GM19397 (cell line): ENCODE measurements at regions not wholly inside any gene's neighbourhood (a gene's known extent, or its start where the extent isn't known, plus 50 kb on each side); places are given as distances from the start of the nearest gene placed in this dataset.
"Not testable (repeated sequence)": the region's sequence is repeated elsewhere in the genome, so short reads cannot be mapped to it uniquely, and the experiment has no call there.

Source experiments
- ATAC-seq: cut with Tn5 transposase; IDR thresholded peaks from one replicate; pipeline ENCODE4 v1.9.1; 2021; ENCODE audit warnings: mild to moderate bottlenecking, moderate library complexity; ENCODE audit not compliant: unreplicated experiment

- no peak for ATAC-seq
Observed at GRCh38 chr4:141518222-141518621, 118.2 kb upstream of the IL15 start.

- no peak for ATAC-seq
Observed at GRCh38 chr4:141524116-141524515, 112.3 kb upstream of the IL15 start.

- no peak for ATAC-seq
Observed at GRCh38 chr4:141524841-141525240, 111.5 kb upstream of the IL15 start.

- ATAC-seq: no peak
Observed at GRCh38 chr4:141530627-141531026, 105.8 kb upstream of the IL15 start.

GRCh38 chr4:141534985-141535384 is 101.4 kb upstream of the IL15 start:
- no peak for ATAC-seq

- no peak for ATAC-seq
Observed at GRCh38 chr4:141538001-141538400, 98.4 kb upstream of the IL15 start.

GRCh38 chr4:141540643-141541042 is 95.7 kb upstream of the IL15 start:
- no peak for ATAC-seq

- ATAC-seq: no peak
Observed at GRCh38 chr4:141541851-141542250, 94.5 kb upstream of the IL15 start.

GRCh38 chr4:141543176-141543575 is 93.2 kb upstream of the IL15 start:
- no peak for ATAC-seq

- no peak for ATAC-seq
Observed at GRCh38 chr4:141543706-141544105, 92.7 kb upstream of the IL15 start.

- no peak for ATAC-seq
Observed at GRCh38 chr4:141548791-141549190, 87.6 kb upstream of the IL15 start.

- no peak for ATAC-seq
Observed at GRCh38 chr4:141560056-141560455, 76.3 kb upstream of the IL15 start.

- ATAC-seq: no peak
Observed at GRCh38 chr4:141562649-141563048, 73.7 kb upstream of the IL15 start.

- no peak for ATAC-seq
Observed at GRCh38 chr4:141563723-141564122, 72.7 kb upstream of the IL15 start.

- ATAC-seq: not testable (repeated sequence)
Observed at GRCh38 chr4:141564961-141565360, 71.4 kb upstream of the IL15 start.

GRCh38 chr4:141565379-141566089 is 70.8 kb upstream of the IL15 start:
- ATAC-seq: no peak

- no peak for ATAC-seq
Observed at GRCh38 chr4:141567326-141567915, 69.0 kb upstream of the IL15 start.

GRCh38 chr4:141569141-141569540 is 67.2 kb upstream of the IL15 start:
- no peak for ATAC-seq

GRCh38 chr4:141570290-141570689 is 66.1 kb upstream of the IL15 start:
- no peak for ATAC-seq

GRCh38 chr4:141571362-141571761 is 65.0 kb upstream of the IL15 start:
- no peak for ATAC-seq

- no peak for ATAC-seq
Observed at GRCh38 chr4:141571793-141572192, 64.6 kb upstream of the IL15 start.

- no peak for ATAC-seq
Observed at GRCh38 chr4:141573678-141574077, 62.7 kb upstream of the IL15 start.

- ATAC-seq: no peak
Observed at GRCh38 chr4:141575884-141576283, 60.5 kb upstream of the IL15 start.
